Stimulated activated CD4-positive, alpha-beta T cell treated with anti-CD3 and anti-CD28 coated beads, Interleukin-2, amount 100 ng/mL, for 48 hours (primary cell): ENCODE measurements at regions not wholly inside any gene's neighbourhood (a gene's known extent, or its start where the extent isn't known, plus 50 kb on each side); places are given as distances from the start of the nearest gene placed in this dataset.

Experiments used
- DNase-seq, 2 donors: peaks; one replicate each; pipeline ENCODE4 v3.0.0-alpha.2; 2020

DNA sequence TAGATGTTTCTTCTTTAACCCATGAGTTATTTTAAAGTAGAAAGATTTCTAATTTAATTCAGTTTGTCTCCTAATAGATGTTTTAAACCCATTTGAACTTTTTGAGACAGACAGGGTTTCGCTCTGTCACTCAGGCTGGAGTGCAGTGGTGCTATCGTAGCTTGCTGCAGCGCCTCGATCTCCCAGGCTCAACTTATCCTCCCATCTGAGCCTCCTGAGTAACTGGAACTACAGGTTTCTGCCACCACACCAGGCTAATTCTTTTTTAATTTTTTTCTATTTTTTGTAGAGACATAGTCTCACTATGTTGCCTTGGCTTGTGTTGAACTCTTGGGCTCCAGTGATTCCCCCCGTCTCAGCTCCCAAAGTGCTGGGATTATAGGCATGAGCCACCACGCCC is 53.0 kb upstream of the RAB18 start:
- no peak for DNase-seq

DNA sequence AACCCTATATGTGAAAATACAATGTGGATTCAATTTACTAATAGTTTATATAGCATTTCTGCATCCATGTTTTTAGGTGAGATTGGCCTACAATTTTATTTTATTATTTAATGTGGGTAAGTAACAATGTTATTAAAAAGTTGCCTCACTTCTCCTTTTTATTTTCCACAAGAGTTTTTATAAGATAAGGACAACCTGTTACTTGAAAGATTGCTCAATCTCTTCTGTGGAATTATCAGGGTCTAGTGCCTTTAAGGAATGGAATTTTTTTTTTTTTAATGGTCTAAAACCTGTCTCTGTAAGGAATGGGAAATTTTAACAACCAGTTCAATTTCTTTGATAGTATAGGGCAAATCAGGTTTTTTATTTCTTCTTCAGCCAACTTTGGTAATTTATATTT is 53.9 kb upstream of the RAB18 start:
- no peak for DNase-seq

DNA sequence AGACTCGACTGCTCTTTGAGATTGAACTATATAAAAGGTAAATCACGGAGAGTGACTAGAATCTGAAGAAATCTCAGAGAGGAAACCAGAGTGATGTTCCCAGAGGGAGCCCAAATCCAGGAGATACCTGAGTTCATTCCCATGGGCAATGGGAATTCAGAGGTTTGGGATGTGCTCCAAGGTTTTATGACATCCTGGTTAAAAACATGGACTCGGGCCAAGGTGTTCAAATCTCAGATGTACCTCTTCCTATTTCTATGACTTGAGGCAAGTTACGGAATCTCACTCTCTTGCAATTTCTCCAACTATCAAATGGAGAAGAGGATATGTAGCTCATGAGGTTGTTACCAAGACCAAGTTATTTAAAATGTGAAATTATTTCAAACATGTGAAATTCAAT is 54.5 kb upstream of the RAB18 start:
- no peak for DNase-seq

DNA sequence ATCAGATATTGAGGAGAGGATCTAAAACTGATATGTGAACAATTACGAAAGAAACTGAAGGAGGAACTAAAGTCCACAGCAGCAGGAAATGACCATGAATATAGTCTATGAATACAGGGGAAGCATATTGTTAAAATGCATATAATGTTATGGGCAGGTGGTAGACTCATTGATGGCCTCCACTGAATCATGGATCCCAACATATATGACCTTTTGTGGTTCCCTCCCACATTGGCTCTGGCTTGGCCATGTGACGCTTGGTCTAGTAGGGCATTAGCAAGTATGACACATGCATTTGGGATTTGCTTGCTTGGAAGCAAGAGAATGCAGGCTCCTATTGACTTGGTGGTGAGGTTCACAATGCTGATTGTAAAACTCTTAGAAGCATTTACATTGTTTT is 55.2 kb upstream of the RAB18 start:
- DNase-seq = no peak

DNA sequence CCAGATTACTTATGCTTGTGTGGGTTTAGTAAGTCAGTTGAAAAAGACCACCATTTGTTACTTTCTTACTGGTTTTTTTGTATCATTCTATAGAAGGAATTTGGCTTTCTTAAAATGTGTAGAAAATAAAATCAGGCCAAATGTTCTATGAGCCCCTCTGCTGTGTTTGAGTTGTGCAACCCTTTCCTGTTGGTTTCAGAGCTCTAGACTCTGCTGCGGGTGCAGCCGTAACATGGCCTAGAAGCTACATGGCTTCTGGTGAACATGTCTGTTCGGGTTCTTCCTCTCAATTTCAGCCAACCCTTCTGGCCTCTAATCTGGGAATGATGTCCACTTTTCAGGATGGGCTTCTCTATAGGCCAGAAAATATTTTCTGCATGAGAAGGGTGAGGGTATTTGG is 56.6 kb upstream of the RAB18 start:
- DNase-seq = no peak

DNA sequence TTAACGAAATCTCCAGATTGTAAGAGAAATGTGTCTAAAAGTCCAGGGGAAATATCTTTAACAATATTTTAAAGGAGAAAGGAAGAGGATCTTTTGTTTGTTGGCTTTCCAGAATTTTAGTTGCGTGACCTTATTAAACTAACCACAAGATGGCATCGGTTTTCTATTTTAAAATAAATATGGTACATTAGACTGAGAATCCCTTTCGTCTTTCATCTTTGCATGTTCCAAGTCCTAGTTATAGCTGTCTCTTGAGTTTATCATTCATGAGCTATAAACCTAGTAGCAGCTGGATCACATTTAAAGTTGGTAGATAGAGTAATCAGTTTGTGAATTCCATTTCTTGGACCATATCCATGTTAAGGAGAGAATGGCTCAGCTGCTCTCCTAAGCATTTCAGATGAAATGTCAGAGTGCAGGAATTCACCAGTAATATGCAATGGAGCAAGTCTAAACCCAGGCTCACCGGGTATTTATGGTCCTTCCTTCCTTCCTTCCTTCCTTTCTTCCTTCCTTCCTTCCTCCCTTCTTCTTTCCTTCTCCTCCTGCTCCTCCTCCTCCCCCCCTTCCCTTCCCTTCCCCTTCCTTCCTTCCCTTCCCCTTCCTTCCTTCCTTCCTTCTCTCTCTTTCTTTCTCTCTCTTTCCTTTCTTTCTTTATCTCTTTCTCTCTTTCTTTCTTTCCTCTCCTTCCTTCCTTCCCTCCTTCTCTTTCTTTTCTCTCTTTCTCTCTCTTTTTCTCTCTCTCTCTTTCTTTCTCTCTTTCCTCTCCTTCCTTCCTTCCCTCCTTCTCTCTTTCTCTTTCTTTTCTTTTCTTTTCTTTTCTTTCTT is 57.8 kb upstream of the RAB18 start:
- DNase-seq = no peak

DNA sequence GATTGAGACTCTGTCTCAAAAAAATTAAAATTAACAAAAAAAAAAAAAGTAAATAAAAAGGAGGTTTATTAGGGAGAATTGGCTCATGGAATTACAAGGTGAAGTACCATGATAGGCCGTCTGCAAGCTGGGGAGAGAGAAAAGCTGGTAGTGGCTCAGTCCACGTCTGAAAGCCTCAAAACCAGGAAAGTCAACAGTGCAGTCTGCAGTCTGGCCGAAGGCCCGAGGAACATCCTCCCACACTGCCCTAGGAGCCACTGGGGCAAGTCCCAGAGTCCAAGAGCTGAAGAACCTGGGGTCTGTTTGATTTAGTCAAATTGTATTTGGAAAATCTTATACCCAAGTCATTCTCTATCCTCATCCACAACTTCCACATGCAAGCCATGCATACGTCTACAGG is 59.0 kb upstream of the RAB18 start:
- DNase-seq = no peak

DNA sequence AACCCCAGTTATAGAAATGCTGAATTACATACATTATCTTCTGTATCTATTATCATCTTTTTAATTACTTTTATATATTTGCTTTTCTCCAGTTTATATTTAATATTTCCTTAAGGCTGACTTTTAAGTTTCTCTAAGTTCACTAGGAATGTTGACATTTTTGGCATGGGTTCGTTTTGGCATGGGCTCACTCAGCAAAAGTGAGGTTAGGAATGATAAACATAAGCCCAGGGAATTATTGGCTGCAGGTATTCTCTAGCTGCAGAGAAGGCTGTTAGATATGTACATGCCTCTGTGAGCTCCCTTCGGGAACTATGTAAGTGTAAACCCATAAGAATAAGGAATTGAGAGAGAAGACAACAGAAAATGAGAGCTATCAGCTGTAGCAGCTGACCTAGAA is 63.6 kb upstream of the RAB18 start:
- no peak for DNase-seq

DNA sequence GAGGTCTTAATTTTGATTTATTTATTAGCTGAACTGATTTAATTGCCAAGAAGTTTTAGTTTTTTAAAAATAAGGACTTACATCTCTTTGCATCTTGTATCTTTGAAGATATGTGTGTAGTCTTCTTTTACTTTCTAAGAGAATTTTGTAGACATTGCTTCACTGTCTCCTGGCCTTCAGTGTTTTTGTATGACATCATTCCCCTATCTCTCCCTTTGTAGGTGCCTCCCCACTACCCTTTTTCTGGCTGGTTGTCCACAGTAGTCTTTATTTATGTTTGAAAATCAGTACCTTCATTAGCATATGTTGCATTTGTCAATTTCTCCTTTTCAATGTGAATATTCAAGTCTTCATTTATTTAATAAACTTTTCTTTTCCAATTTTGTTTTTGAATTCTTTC is 64.1 kb upstream of the RAB18 start:
- DNase-seq = no peak

DNA sequence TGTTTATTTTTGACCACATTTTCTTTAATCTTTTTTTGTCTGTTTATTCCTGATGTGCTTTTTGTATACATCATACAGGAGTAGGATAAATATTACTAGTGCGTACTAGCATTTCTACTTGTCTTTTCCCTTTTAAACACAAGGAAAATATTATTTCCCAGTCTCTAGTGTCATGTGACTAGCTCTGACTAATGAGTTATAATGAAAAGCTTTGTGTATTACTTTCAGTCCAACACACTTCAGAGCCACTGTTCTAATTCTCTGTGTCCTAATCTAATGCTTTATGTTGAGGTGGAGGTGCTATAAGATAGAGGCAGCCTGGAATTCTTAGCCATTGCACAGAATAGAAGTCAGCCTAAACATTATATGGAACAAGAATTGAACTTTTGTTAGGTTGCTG is 65.0 kb upstream of the RAB18 start:
- DNase-seq = no peak

DNA sequence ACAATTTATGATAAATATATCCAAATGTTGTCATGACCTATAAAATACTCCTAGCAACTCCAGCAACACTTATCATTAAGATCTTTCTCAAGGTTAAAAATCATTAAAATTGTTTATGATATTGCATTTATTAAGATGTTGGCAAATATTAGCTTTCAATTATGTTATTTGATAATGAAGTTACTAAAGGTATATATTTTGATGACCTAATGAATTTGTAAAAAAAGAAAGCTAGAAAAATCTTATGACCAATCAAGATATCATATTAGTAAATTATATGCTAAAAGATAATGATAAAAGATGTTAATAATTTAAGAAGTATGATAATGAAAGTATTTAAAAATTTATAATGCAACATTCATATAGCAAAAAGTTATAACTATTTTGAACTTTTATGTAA is 66.3 kb upstream of the RAB18 start:
- no peak for DNase-seq

DNA sequence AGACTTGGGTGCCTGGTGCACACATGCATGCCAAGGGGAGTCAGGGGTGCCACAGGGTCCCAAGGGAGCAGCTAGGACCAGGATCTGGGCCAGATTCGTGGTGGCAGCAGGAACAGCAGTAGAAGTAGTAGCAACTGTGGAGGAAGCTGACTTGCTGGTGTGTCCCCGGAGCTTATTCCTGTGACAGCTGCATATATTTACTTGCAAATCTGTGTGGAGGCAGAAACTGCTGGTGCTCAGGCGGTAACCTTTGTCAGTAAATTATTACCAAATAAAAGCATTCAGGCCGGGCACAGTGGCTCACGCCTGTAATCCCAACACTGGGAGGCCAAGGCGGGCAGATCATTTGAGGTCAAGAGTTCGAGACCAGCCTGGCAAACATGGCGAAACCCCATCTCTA is 67.4 kb upstream of the RAB18 start:
- no peak for DNase-seq

DNA sequence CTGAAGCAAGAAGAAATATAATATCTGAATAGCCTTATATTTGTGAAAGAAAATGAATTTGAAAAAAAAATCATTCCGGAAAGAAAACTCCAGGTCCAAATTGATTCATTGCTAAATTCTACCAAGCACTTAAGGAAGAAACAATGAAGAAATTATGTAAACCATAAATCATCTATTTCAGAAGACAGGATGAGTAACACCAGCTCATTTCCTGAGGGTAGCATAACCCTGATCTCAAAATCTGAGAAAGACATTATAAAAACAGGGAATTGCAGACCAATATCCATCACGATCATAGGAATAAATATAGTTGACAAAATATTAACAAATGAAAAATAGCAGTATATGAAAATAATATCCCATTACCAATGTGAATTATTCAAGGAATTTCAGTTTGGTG is 70.1 kb upstream of the RAB18 start:
- no peak for DNase-seq

DNA sequence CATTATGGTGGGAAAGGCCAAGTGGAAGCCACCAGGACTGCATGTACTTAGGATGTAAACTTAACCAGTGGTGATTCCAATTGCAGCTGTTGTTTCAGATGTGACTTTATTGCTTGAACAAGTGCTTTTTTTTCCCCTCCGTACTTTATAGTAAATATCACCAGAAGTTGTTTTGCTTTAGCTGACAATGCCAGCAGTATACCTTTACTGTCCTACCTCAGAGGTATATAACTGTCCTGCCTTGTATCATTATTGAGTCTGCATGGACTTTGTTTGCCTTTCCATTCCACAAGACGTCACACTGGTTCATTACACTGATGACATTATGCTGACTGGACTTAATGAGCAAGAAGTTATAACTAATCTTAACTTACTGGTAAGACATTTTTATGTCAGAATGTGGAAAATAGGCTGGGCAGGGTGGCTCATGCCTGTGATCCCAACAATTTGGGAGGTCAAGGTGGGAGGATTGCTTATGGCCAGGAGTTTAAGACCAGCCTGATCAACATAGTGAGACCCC is 77.1 kb upstream of the RAB18 start:
- DNase-seq = no peak

DNA sequence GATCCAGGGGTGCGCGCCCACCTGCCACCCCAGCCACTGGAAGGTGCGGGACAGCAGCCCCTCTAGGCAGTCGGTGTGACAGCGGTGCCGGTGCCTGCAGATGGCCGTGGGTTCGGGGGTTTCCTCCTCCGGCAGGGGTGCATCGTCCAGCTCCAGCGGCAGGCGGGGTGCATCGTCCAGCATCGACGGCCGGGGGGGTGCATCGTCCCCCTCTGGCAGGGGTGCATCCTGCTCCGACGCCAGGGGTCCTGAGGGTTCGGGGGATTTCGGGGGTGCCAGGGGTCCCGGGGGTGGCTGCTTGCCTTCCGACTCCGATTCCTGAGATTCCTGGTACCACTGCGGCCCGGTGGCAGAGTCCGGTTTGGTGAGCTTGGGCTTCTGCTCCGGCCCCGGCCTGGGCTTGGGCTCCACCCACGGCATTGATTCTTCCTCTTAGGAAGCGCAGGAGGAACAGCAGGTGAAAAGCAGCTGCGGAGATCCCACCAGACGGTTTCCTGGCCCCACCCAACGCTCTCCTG is 90.2 kb upstream of the RAB18 start:
- DNase-seq = no peak

DNA sequence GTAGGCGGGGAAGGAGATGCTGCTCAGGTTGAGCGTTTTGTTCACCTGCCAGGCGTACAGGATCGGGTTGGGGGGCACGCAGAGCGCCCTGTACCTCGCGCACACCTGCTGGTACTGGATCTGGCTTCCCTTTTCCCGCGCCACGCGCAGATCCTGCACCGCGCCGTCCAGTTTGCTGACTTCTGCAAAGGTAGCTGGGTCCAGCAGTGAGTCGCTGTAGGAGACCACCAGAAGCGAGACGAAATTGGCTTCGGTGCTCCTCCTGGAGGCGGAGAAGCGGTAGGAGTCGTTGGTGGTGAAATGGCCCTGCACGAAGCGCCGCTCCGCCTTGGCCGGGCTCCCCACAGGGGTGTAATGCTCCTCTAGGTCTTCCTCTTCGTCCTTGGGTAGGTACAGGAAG is 90.7 kb upstream of the RAB18 start:
- DNase-seq = no peak

DNA sequence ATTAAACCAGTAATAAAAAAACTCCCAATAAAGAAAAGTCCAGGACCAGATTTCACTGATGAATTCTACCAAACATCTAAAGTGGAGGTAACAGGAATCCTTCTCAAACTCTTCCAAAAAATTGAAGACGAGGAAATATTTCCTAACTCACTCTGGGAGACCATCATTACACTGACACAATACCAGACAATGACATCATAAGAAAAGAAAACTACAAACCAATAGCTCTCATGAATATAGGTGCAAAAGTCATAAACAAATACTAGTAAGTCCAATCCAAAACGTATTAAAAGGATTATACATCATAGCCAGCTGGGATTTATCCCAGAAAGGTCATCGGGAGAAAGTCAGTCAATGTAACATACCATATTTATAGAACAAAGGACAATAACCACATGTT is 94.0 kb upstream of the RAB18 start:
- no peak for DNase-seq

DNA sequence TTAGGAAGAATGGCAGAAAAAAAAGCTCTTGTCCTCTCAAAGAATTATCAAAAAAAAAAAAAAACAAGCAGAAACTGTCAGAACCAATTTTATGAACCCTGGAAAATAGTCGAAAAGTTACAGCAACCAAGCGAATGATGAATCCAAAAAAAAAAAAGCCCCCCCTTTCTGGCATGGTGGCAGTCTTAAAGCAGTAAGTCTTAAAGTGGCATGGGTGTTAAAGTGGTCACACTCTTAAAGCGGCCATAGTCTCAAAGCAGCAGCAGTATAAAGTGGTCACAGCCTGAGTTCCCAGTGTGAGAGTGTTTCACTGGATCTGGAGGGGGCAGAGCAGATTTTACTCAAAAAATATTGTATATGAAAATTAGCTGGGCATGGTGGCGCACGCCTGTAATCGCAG is 96.8 kb upstream of the RAB18 start:
- no peak for DNase-seq

DNA sequence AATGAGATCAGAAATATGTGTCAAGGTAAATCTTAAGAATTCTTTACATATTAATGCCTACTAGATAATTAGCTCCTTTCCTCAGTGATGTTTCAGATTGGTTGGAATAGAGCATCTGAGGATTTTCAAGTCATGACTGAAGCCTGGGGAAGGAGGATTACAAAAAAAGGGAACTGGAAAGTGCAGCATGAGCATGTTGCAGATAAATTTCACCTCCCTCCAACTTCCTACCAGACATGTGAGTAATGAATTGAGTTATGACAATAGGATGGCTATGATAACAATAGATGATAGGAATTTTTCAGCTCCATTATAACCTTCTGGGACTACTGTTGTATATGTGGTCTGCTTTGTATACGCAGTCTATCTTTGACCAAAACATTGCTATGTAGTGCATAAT is 104.2 kb upstream of the RAB18 start:
- no peak for DNase-seq

DNA sequence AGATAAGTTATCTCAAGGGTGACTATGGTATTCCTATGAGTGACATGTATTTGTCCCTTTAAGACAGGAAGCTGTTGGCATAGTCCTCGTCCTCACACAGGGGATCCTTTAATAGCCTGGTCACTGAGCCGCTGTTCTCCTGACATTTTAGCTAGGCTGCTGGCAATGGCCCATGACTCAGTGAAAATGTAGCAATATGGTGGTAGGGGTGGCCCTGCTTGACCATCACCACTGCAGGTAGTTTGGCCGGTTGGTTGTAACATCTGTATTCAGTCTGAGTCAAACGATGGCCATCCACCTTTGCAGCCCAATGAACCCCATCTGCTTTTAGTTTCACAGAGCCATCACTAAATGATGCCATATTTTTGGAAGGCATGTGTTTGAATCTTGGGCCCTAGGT is 110.1 kb upstream of the RAB18 start:
- DNase-seq = no peak

DNA sequence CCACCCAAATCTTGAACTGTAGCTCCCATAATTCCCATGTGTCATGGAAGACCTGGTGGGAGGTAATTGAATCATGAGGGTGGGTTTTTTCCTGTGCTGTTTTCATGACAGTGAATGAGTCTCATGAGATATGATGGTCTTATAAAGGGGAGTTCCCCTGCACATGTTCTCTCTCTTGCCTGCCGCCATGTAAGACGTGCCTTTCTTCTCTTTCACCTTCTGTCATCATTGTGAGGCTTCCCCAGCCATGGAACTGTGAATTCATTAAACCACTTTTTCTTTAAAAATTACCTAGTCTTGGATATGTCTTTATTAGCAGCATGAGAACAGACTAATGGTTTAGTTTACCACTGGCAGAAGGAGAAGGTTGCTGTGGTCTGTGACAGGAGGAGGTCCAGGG is 111.5 kb upstream of the RAB18 start:
- DNase-seq = no peak

DNA sequence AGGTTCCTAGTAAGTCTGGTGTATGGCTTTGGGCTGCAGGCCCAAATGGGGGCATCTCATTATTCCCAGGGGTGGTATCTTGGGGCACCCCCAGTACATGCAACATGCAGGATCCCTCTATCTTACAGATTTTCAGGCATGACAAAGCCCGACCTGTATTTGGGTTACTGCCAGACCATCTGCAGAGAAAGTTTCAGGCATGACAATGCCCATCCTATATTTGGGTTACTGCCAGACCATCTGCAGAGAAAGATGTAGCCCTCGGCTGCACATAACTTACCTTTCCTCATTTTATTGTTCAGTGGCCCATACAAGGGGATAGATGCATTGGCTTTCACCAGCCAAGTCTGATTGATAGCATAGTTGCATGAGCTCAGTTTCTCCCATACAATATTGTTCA is 112.2 kb upstream of the RAB18 start:
- no peak for DNase-seq

DNA sequence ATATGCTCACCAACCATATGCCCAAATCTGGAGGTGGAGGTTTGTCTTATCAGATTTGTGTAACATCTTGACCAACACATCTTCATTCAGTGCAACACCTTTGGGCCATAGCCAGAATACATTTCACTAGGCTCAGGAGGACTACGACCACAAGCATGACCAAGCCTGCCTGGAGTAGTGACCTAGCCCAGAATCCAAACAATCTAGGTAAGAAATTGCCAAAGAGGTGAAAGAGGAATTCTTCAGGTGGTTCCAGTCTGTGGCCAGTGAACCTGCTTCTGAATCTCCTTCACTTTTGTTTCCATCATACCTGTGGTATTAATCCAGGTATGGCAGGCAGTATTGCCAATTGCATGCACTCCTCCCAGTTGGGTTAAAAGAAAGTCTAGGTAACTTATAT is 112.8 kb upstream of the RAB18 start:
- no peak for DNase-seq

DNA sequence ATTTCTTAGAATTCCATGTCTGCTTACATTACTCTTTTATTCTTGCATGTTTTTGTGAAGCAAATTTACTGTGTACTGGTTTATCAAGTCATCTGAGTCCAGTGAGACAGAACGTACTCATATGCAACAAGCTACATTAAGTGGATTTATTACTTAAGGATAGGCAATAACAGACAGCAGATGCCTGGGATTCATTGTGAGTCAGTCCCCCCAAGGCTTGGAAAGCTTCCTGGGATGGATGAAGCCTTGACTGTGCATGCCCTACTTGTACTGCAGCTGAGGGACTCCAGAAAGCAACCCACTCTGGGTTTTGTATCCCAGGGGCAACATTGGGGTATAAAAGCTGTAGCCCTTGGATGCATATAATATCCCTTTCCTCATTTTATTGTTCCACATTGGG is 113.4 kb upstream of the RAB18 start:
- no peak for DNase-seq

DNA sequence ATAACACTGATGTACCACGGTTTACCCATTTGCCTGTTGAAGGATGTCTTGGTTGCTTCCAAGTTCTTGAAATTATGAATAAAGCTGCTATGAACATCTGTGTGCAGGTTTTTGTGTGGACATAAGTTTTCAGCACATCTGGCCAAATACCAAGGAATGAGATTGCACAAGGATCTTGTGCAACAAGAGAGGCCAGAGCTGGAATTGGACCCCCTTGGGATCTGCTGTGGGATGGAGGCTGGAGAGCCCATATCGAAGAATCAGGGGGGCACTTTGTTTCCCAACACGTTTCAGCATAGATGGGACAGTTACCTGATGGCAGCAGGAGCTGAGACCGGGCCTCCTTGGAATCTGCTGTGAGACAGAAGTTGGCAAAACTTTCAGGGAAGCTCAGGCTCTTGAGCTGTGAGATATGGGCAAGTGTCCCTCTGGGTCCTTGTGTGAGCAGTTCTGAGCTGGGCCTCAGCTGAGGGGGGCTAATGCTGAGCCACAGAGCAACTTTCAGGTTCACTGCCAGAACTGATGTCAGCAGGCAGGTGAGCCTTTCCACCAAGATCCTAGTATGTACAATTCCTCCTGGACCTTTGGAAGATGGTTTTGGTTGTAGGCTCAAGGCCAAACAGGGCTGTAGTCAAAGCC is 115.2 kb upstream of the RAB18 start:
- DNase-seq = no peak
